ENCODE measurements at regions not wholly inside any gene's neighbourhood (a gene's known extent, or its start where the extent isn't known, plus 50 kb on each side); places are given as distances from the start of the nearest gene placed in this dataset.

GRCh38 chr14:89500303-89500702 is 83.3 kb upstream of the FOXN3 start:
- ATAC-seq, result no peak
- no peak for TF ChIP-seq CTCF (IDR thresholded peaks at IDR 0.05)
- no peaks in the 10 kb centered on the region for H3K9me3 ChIP-seq
- DNase-seq, result no peak
- H3K4me3 ChIP-seq, result no peak overlapping the region
- no peak overlapping the region for H3K27ac ChIP-seq
- H3K36me3 ChIP-seq, result no peaks in the 10 kb centered on the region
- H3K4me1 ChIP-seq, result no peaks in the 10 kb centered on the region
- no peaks in the 10 kb centered on the region for H3K27me3 ChIP-seq
- intact Hi-C loops (cut with DNase I), result no loop called here

GRCh38 chr14:89498878-89499277 is 81.8 kb upstream of the FOXN3 start:
- ATAC-seq (peak; percentile 33), DNase-seq (no peak)
- Histone ChIP-seq H3K27ac (no peak overlapping the region), H3K27me3 (no peaks in the 10 kb centered on the region), H3K36me3 (no peaks in the 10 kb centered on the region), H3K9me3 (no peaks in the 10 kb centered on the region), H3K4me1 (no peaks in the 10 kb centered on the region), H3K4me3 (no peak overlapping the region)
- no peak for TF ChIP-seq CTCF (IDR thresholded peaks at IDR 0.05)
- intact Hi-C loops (cut with DNase I), result no loop called here

GRCh38 chr14:89495718-89496117 is 78.7 kb upstream of the FOXN3 start:
- Histone ChIP-seq H3K9me3 (no peaks in the 10 kb centered on the region), H3K36me3 (no peaks in the 10 kb centered on the region), H3K27ac (no peak overlapping the region), H3K4me1 (no peaks in the 10 kb centered on the region), H3K4me3 (no peak overlapping the region), H3K27me3 (no peaks in the 10 kb centered on the region)
- no peak for DNase-seq
- intact Hi-C loops (cut with DNase I), result no loop called here
- TF ChIP-seq CTCF (IDR thresholded peaks at IDR 0.05), result no peak
- ATAC-seq, result no peak

GRCh38 chr14:89493877-89494634 is 77.0 kb upstream of the FOXN3 start:
- ATAC-seq (no peak), DNase-seq (no peak)
- TF ChIP-seq CTCF (IDR thresholded peaks at IDR 0.05), result no peak
- Histone ChIP-seq H3K4me3 (no peak overlapping the region), H3K27me3 (no peaks in the 10 kb centered on the region), H3K27ac (no peak overlapping the region), H3K4me1 (no peaks in the 10 kb centered on the region), H3K36me3 (no peaks in the 10 kb centered on the region), H3K9me3 (no peaks in the 10 kb centered on the region)
- intact Hi-C loops (cut with DNase I), result no loop called here

GRCh38 chr14:89493406-89493805 is 76.4 kb upstream of the FOXN3 start:
- no peaks in the 10 kb centered on the region for H3K27me3 ChIP-seq
- no peak for ATAC-seq
- intact Hi-C loops (cut with DNase I), result no loop called here
- no peak overlapping the region for H3K27ac ChIP-seq
- no peaks in the 10 kb centered on the region for H3K9me3 ChIP-seq
- H3K4me3 ChIP-seq, result no peak overlapping the region
- no peaks in the 10 kb centered on the region for H3K4me1 ChIP-seq
- DNase-seq, result no peak
- TF ChIP-seq CTCF (IDR thresholded peaks at IDR 0.05), result no peak
- H3K36me3 ChIP-seq, result no peaks in the 10 kb centered on the region

Measured in upper lobe of right lung (tissue), 1 donor.